HCT116 (cell line): ENCODE measurements at regions not wholly inside any gene's neighbourhood (a gene's known extent, or its start where the extent isn't known, plus 50 kb on each side); places are given as distances from the start of the nearest gene placed in this dataset.

Experiments
- ATAC-seq: fragments of 200-7000 bp; cut with Tn5 transposase; 2 replicates; pipeline ENCODE4 v1.9.1; 2020; ENCODE audit warnings: mild to moderate bottlenecking, moderate library complexity
- BruUV-seq: library from RNA; stranded (reverse); fragments of 400-500 nt; replicated peaks from 2 replicates; lab custom pipeline; 2021; lab: Mats Ljungman, UMichigan
- CTCF ChIA-PET: fragments of 300-600 bp; sonication (Branson Sonifier 250); formaldehyde crosslinking; loops from one replicate; lab custom pipeline; 2021; ENCODE audit warnings: antibody characterized with exemption; lab: Charles Lee
- POLR2A ChIA-PET: fragments of 300-600, 350-600 bp; sonication (Branson Sonifier 250); formaldehyde crosslinking; loops from one replicate; lab custom pipeline; 2021; ENCODE audit warnings: antibody characterized with exemption; lab: Charles Lee
- RAD21 ChIA-PET, 2 experiments: fragments of 300-600 bp; sonication (Branson Sonifier 250); formaldehyde crosslinking; loops; one replicate each; lab custom pipeline; 2023; ENCODE audit warnings: low total read pairs in 2 of 2; ENCODE audit not compliant: uncharacterized antibody in 2 of 2, unreplicated experiment in 2 of 2, low non-redundant PET in 1 of 2; lab: Charles Lee
- DNase-seq: peaks from one replicate; pipeline ENCODE4 v3.0.0-alpha.2; 2010; ENCODE audit warnings: low read depth, low spot score
- H2AFZ ChIP-seq: fragments of 200-600 bp; shearing (Covaris generic), sonication (generic); 2 replicates; pipeline ENCODE4 v1.6.1; 2017; ENCODE audit warnings: low read depth, mixed run types, mixed read lengths, antibody characterized with exemption, low read length; ENCODE audit not compliant: poor library complexity, severe bottlenecking
- H3K27ac ChIP-seq: 2 replicates; pipeline ENCODE4 v1.5.1; 2012; ENCODE audit warnings: low read depth, low read length
- H3K27me3 ChIP-seq: fragments of 200-600 bp; sonication (generic); 2 replicates; pipeline ENCODE4 v1.6.1; 2016; ENCODE audit warnings: mixed run types, low read length, mixed read lengths; ENCODE audit not compliant: insufficient read depth
- H3K36me3 ChIP-seq, 2 experiments: fragments of 200-500 bp in 1 of 2; fragments of 200-600 bp in 1 of 2; sonication (Bioruptor generic) in 1 of 2; sonication (generic) in 1 of 2; 2 replicates each; pipeline versions ENCODE4 v1.5.1 to v1.6.1; 2014 to 2016; ENCODE audit warnings: low read length in 2 of 2, inconsistent platforms in 1 of 2, mixed read lengths in 1 of 2, mixed run types in 1 of 2; ENCODE audit not compliant: insufficient read depth in 2 of 2, control insufficient read depth in 1 of 2
- H3K4me1 ChIP-seq, 2 experiments: fragments of 200-600 bp in 1 of 2; sonication (generic) in 1 of 2; 2 replicates each; pipeline versions ENCODE4 v1.5.1 to v1.6.1; 2012 to 2017; ENCODE audit warnings: low read length in 2 of 2, inconsistent platforms in 1 of 2, mild to moderate bottlenecking in 1 of 2, mixed read lengths in 1 of 2, mixed run types in 1 of 2, moderate library complexity in 1 of 2; ENCODE audit not compliant: insufficient read depth in 2 of 2, control insufficient read depth in 1 of 2
- H3K4me2 ChIP-seq: fragments of 200-600 bp; sonication (generic); 2 replicates; pipeline ENCODE4 v1.6.1; 2017; ENCODE audit warnings: mixed run types, low read length, mixed read lengths
- H3K4me3 ChIP-seq, 2 experiments: fragments of 200-600 bp in 1 of 2; sonication (generic) in 1 of 2; replicated peaks in 1 of 2; 2 replicates each; pipeline ENCODE4 v1.5.1; 2011 to 2016; ENCODE audit warnings: low read length in 2 of 2, control low read depth in 1 of 2, low read depth in 1 of 2, mild to moderate bottlenecking in 1 of 2, mixed read lengths in 1 of 2, mixed run types in 1 of 2
- H3K79me2 ChIP-seq: fragments of 200-600 bp; sonication (generic); 2 replicates; pipeline ENCODE4 v1.6.1; 2017; ENCODE audit warnings: mild to moderate bottlenecking, mixed run types, low read length, moderate library complexity, mixed read lengths; ENCODE audit not compliant: insufficient read depth
- H3K9ac ChIP-seq: fragments of 200-600 bp; sonication (generic); 2 replicates; pipeline ENCODE4 v1.6.1; 2016; ENCODE audit warnings: low read length, mixed read lengths
- H3K9me2 ChIP-seq: fragments of 200-600 bp; sonication (generic), shearing (Covaris generic); 2 replicates; pipeline ENCODE4 v1.6.1; 2017; ENCODE audit warnings: mixed run types, mild to moderate bottlenecking, moderate library complexity; ENCODE audit not compliant: insufficient read depth
- H3K9me3 ChIP-seq, 2 experiments: fragments of 200-500 bp in 1 of 2; fragments of 200-600 bp in 1 of 2; sonication (Bioruptor generic) in 1 of 2; sonication (generic) in 1 of 2; 2 replicates each; pipeline ENCODE4 v1.6.1; 2014 to 2017; ENCODE audit warnings: low read length in 2 of 2, mixed read lengths in 2 of 2, inconsistent platforms in 1 of 2, low read depth in 1 of 2, mild to moderate bottlenecking in 1 of 2, mixed run types in 1 of 2, moderate library complexity in 1 of 2; ENCODE audit not compliant: control insufficient read depth in 1 of 2, insufficient read depth in 1 of 2
- H4K20me1 ChIP-seq: fragments of 200-600 bp; sonication (generic), shearing (Covaris generic); 2 replicates; pipeline ENCODE4 v1.6.1; 2017; ENCODE audit warnings: mixed run types, mild to moderate bottlenecking, moderate library complexity; ENCODE audit not compliant: insufficient read depth
- CBX3 ChIP-seq: IDR thresholded peaks from 2 replicates; pipeline ENCODE4 v1.6.1; 2012; ENCODE audit warnings: low read depth
- CEBPB ChIP-seq: IDR thresholded peaks from 2 replicates; pipeline ENCODE4 v1.6.1; 2012; ENCODE audit warnings: low read depth
- EGR1 ChIP-seq: IDR thresholded peaks from 2 replicates; pipeline ENCODE4 v1.6.1; 2012; ENCODE audit warnings: low read depth
- ELF1 ChIP-seq: IDR thresholded peaks from 2 replicates; pipeline ENCODE4 v1.6.1; 2012; ENCODE audit warnings: low read depth, borderline replicate concordance
- EZH2phosphoT487 ChIP-seq: fragments of 200-600 bp; IDR thresholded peaks from 2 replicates; pipeline ENCODE4 v1.6.1; 2018; ENCODE audit warnings: antibody characterized with exemption, borderline replicate concordance
- FOSL1 ChIP-seq: IDR thresholded peaks from 2 replicates; pipeline ENCODE4 v1.6.1; 2012; ENCODE audit warnings: low read depth
- JUND ChIP-seq: IDR thresholded peaks from 2 replicates; pipeline ENCODE4 v1.6.1; 2012
- POLR2A ChIP-seq: IDR thresholded peaks from 2 replicates; pipeline ENCODE4 v1.7.0; 2011; ENCODE audit warnings: borderline replicate concordance; ENCODE audit not compliant: insufficient read depth, insufficient read length; ENCODE audit errors: extremely low read depth
- POLR2AphosphoS5 ChIP-seq: IDR thresholded peaks from 2 replicates; pipeline ENCODE4 v1.6.1; 2011; ENCODE audit warnings: mild to moderate bottlenecking, low read depth, low read length, moderate library complexity
- SP1 ChIP-seq: IDR thresholded peaks from 2 replicates; pipeline ENCODE4 v1.6.1; 2012; ENCODE audit warnings: low read depth
- TCF7L2 ChIP-seq: IDR thresholded peaks from 2 replicates; pipeline ENCODE4 v1.7.0; 2011; ENCODE audit warnings: borderline replicate concordance, inconsistent platforms; ENCODE audit not compliant: insufficient read depth, insufficient read length; ENCODE audit errors: extremely low read depth
- YY1 ChIP-seq: IDR thresholded peaks from 2 replicates; pipeline ENCODE4 v1.6.1; 2011; ENCODE audit warnings: low read length, low read depth, moderate library complexity, mild to moderate bottlenecking; ENCODE audit not compliant: insufficient replicate concordance; ENCODE audit errors: extremely low read depth
- ZBTB33 ChIP-seq: IDR thresholded peaks from 2 replicates; pipeline ENCODE4 v1.6.1; 2011; ENCODE audit warnings: mild to moderate bottlenecking, low read length, moderate library complexity; ENCODE audit not compliant: insufficient replicate concordance; ENCODE audit errors: extremely low read depth
- ZFX ChIP-seq: fragments of 450-650 bp; IDR thresholded peaks from 2 replicates; pipeline ENCODE4 v1.6.1; 2017
- ZNF274 ChIP-seq: fragments of 200-500 bp; sonication (Bioruptor generic); IDR thresholded peaks from 2 replicates; pipeline ENCODE4 v1.6.1; 2014; ENCODE audit warnings: mild to moderate bottlenecking, low read depth, low read length, inconsistent platforms
- intact Hi-C: fragments of 100-400 bp; cut with micrococcal nuclease; formaldehyde crosslinking; loops from 2 replicates; pipeline ENCODE4 v1.10.0; 2022

DNA sequence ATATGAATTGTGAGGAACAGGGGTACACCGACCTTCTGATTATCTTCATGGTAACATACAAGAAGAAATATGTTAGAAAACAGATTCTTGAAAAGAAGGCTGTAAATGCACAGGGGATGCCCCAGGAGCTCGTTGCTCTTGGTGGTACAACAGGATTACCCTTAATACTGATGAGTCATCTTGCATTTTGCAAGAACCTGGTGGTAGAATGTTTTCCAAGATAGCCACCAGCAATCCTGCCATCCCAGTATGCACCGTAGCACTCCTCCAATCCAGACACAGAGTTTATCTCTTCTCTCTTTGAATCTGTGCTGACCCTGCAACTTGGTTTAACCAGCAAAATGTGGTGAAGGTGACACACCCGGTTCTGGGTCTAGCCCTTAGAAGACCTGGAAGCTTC lies 238.3 kb downstream of the EN1 start:
- H3K4me3 ChIP-seq: no peak overlapping the region
- no peaks in the 10 kb centered on the region for H3K79me2 ChIP-seq
- RAD21 ChIA-PET: no interaction called here
- H2AFZ ChIP-seq: no peak overlapping the region
- ATAC-seq: no peak
- BruUV-seq: no TSS peak
- H3K27ac ChIP-seq: no peak overlapping the region
- H3K36me3 ChIP-seq: no peaks in the 10 kb centered on the region
- H3K9me3 ChIP-seq: no peaks in the 10 kb centered on the region
- POLR2A ChIA-PET: no interaction called here
- peaks cover 27% of the 10 kb centered on the region for H3K27me3 ChIP-seq
- intact Hi-C loops: no loop called here
- no peak for DNase-seq
- CTCF ChIA-PET: no interaction called here
- H3K9me2 ChIP-seq: no peaks in the 10 kb centered on the region
- no peak for TF ChIP-seq ELF1
- no peak for TF ChIP-seq ZNF274
- TF ChIP-seq EZH2phosphoT487: no peak
- no peak for TF ChIP-seq POLR2A
- no peak for TF ChIP-seq JUND
- no peak for TF ChIP-seq TCF7L2
- TF ChIP-seq YY1: no peak
- no peak for TF ChIP-seq FOSL1
- TF ChIP-seq ZFX: no peak
- TF ChIP-seq SP1: no peak
- TF ChIP-seq CEBPB: no peak
- TF ChIP-seq POLR2AphosphoS5: no peak
- TF ChIP-seq ZBTB33: no peak
- no peak for TF ChIP-seq EGR1
- TF ChIP-seq CBX3: no peak
- no peaks in the 10 kb centered on the region for H4K20me1 ChIP-seq
- no peak overlapping the region for H3K9ac ChIP-seq
- no peaks in the 10 kb centered on the region for H3K4me1 ChIP-seq
- H3K4me2 ChIP-seq: no peak overlapping the region
